AG04449 (cell line): ENCODE measurements at regions not wholly inside any gene's neighbourhood (a gene's known extent, or its start where the extent isn't known, plus 50 kb on each side); places are given as distances from the start of the nearest gene placed in this dataset.
A peak's percentile ranks its signal among the peaks of the same experiment; 100 is the strongest.

Experiments used
- CTCF ChIA-PET: fragments of 350-600 bp; formaldehyde crosslinking; extraction: SDS; loops from one replicate; lab custom pipeline; 2021; ENCODE audit warnings: antibody characterized with exemption; lab: Yijun Ruan, JAX
- POLR2A ChIA-PET: fragments of 400-600, 350-600 bp; formaldehyde crosslinking; extraction: SDS; loops from one replicate; lab custom pipeline; 2020; ENCODE audit warnings: antibody characterized with exemption, inconsistent platforms; lab: Yijun Ruan, JAX
- DNase-seq: peaks from one replicate; pipeline ENCODE4 v3.0.0-alpha.2; 2010; ENCODE audit warnings: low read depth, low spot score
- H3K4me3 ChIP-seq: 2 replicates; pipeline ENCODE4 v1.5.1; 2011; ENCODE audit warnings: low read depth, mild to moderate bottlenecking, control low read depth, low read length
- TF ChIP-seq, protein P1 (sequence below): IDR thresholded peaks from one replicate; pipeline ENCODE4 v1.5.1; 2011; ENCODE audit warnings: mild to moderate bottlenecking, moderate library complexity, low read length, control low read depth, inconsistent platforms; ENCODE audit not compliant: insufficient read depth; ENCODE audit errors: missing control alignments

- TF ChIP-seq, protein P1, sequence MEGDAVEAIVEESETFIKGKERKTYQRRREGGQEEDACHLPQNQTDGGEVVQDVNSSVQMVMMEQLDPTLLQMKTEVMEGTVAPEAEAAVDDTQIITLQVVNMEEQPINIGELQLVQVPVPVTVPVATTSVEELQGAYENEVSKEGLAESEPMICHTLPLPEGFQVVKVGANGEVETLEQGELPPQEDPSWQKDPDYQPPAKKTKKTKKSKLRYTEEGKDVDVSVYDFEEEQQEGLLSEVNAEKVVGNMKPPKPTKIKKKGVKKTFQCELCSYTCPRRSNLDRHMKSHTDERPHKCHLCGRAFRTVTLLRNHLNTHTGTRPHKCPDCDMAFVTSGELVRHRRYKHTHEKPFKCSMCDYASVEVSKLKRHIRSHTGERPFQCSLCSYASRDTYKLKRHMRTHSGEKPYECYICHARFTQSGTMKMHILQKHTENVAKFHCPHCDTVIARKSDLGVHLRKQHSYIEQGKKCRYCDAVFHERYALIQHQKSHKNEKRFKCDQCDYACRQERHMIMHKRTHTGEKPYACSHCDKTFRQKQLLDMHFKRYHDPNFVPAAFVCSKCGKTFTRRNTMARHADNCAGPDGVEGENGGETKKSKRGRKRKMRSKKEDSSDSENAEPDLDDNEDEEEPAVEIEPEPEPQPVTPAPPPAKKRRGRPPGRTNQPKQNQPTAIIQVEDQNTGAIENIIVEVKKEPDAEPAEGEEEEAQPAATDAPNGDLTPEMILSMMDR, result no peak
- POLR2A ChIA-PET, result no interaction called here
- CTCF ChIA-PET, result no interaction called here
- DNase-seq, result no peak
- no peak overlapping the region for H3K4me3 ChIP-seq
These were observed 607.6 kb upstream of the ADGRL4 start for GRCh38 chr1:79614106-79614505.

DNA sequence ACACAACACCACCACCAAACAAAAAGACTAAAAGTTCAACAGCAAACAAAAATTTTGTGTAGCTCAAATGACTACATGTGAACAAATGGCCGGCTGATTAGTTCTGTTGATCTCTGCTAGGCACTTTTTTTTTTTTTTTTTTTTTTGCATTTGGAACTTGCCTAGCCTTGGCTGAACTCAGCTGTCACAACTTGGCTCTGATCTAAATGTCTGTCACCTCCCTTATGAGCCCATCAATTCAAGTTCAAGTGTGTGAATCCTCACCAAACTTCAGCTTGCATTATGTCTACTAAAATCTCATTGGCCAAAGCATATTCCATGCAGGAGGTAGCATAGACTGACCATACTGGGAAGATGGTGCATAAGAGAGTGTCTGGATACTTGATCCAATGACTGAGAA, 606.5 kb upstream of the ADGRL4 start:
- POLR2A ChIA-PET, result no interaction called here
- CTCF ChIA-PET, result no interaction called here
- TF ChIP-seq, protein P1, result no peak
- DNase-seq, result no peak
- no peak overlapping the region for H3K4me3 ChIP-seq

GRCh38 chr1:79604490-79605198, 598.1 kb upstream of the ADGRL4 start:
- H3K4me3 ChIP-seq, result no peak overlapping the region
- no peak for DNase-seq
- TF ChIP-seq, protein P1, result no peak
- CTCF ChIA-PET, result no interaction called here
- POLR2A ChIA-PET, result no interaction called here

GRCh38 chr1:79603843-79604242, 597.3 kb upstream of the ADGRL4 start:
- peak; percentile 4 for DNase-seq
- TF ChIP-seq, protein P1, result no peak
- ChIA-PET POLR2A (no interaction called here), CTCF (no interaction called here)
- no peak overlapping the region for H3K4me3 ChIP-seq

GRCh38 chr1:79599257-79599656, 592.7 kb upstream of the ADGRL4 start:
- ChIA-PET POLR2A (no interaction called here), CTCF (no interaction called here)
- H3K4me3 ChIP-seq, result no peak overlapping the region
- TF ChIP-seq, protein P1, result no peak
- DNase-seq, result no peak

GRCh38 chr1:79595931-79596330, 589.4 kb upstream of the ADGRL4 start:
- TF ChIP-seq, protein P1, result no peak
- no peak overlapping the region for H3K4me3 ChIP-seq
- CTCF ChIA-PET, result no interaction called here
- no peak for DNase-seq
- POLR2A ChIA-PET, result no interaction called here
